KMS-11 (cell line): ENCODE measurements at regions not wholly inside any gene's neighbourhood (a gene's known extent, or its start where the extent isn't known, plus 50 kb on each side); places are given as distances from the start of the nearest gene placed in this dataset.

Experiments used
- H2AFZ ChIP-seq: fragments of 200-600 bp; sonication (generic); 2 replicates; pipeline ENCODE4 v1.6.1; 2016; ENCODE audit warnings: antibody characterized with exemption, mixed run types, low read depth
- H3K27ac ChIP-seq: fragments of 200-600 bp; sonication (generic); 2 replicates; pipeline ENCODE4 v1.6.1; 2016; ENCODE audit warnings: mild to moderate bottlenecking, mixed run types
- H3K27me3 ChIP-seq: fragments of 200-600 bp; sonication (generic); 2 replicates; pipeline ENCODE4 v1.6.1; 2017; ENCODE audit warnings: mild to moderate bottlenecking, low read depth, mixed run types, moderate library complexity; ENCODE audit not compliant: insufficient read depth
- H3K36me3 ChIP-seq: fragments of 200-600 bp; sonication (generic); 2 replicates; pipeline ENCODE4 v1.6.1; 2017; ENCODE audit warnings: mild to moderate bottlenecking, mixed run types; ENCODE audit not compliant: insufficient read depth
- H3K4me1 ChIP-seq: fragments of 200-600 bp; sonication (generic); 2 replicates; pipeline ENCODE4 v1.6.1; 2016; ENCODE audit warnings: mild to moderate bottlenecking, low read depth, mixed run types; ENCODE audit not compliant: poor library complexity, severe bottlenecking
- H3K4me2 ChIP-seq: fragments of 200-600 bp; sonication (generic); 2 replicates; pipeline ENCODE4 v1.7.0; 2016; ENCODE audit warnings: mild to moderate bottlenecking, mixed run types
- H3K4me3 ChIP-seq: fragments of 200-600 bp; sonication (generic); IDR thresholded peaks from 2 replicates; pipeline ENCODE4 v1.6.1; 2017; ENCODE audit warnings: low read depth, low read length, mixed read lengths; ENCODE audit not compliant: insufficient read depth
- H3K79me2 ChIP-seq: fragments of 200-600 bp; sonication (generic); 2 replicates; pipeline ENCODE4 v1.6.1; 2016; ENCODE audit warnings: low read depth, mixed run types; ENCODE audit not compliant: insufficient read depth
- H3K9ac ChIP-seq: fragments of 200-600 bp; sonication (generic); 2 replicates; pipeline ENCODE4 v1.6.1; 2016; ENCODE audit warnings: mild to moderate bottlenecking, mixed run types
- H4K20me1 ChIP-seq: fragments of 200-600 bp; sonication (generic); 2 replicates; pipeline ENCODE4 v1.6.1; 2016; ENCODE audit warnings: mild to moderate bottlenecking, mixed run types; ENCODE audit not compliant: insufficient read depth
- CTCF ChIP-seq: fragments of 200-600 bp; sonication (generic); conservative IDR thresholded peaks from 2 replicates; pipeline ENCODE4 v1.6.1; 2017; ENCODE audit warnings: low read depth, mild to moderate bottlenecking, antibody characterized with exemption, low read length, moderate library complexity, mixed read lengths

- Histone ChIP-seq H3K4me3 (no peak overlapping the region), H3K36me3 (no peaks in the 10 kb centered on the region), H4K20me1 (no peaks in the 10 kb centered on the region), H3K4me2 (no peak overlapping the region), H2AFZ (no peak overlapping the region), H3K4me1 (no peaks in the 10 kb centered on the region), H3K27ac (no peak overlapping the region), H3K9ac (no peak overlapping the region), H3K79me2 (no peaks in the 10 kb centered on the region), H3K27me3 (no peaks in the 10 kb centered on the region)
- TF ChIP-seq CTCF: no peak
These were observed 164.0 kb upstream of the CFAP20DC start for GRCh38 chr3:59213860-59214259.

GRCh38 chr3:59212128-59212779 lies 162.4 kb upstream of the CFAP20DC start:
- no peaks in the 10 kb centered on the region for H4K20me1 ChIP-seq
- no peaks in the 10 kb centered on the region for H3K4me1 ChIP-seq
- H3K4me3 ChIP-seq: no peak overlapping the region
- H3K9ac ChIP-seq: no peak overlapping the region
- peak; percentile 62 for TF ChIP-seq CTCF
- H3K79me2 ChIP-seq: no peaks in the 10 kb centered on the region
- no peaks in the 10 kb centered on the region for H3K36me3 ChIP-seq
- H3K27ac ChIP-seq: no peak overlapping the region
- H3K4me2 ChIP-seq: no peak overlapping the region
- no peak overlapping the region for H2AFZ ChIP-seq
- no peaks in the 10 kb centered on the region for H3K27me3 ChIP-seq

- no peak overlapping the region for H3K4me2 ChIP-seq
- H3K27me3 ChIP-seq: no peaks in the 10 kb centered on the region
- no peaks in the 10 kb centered on the region for H4K20me1 ChIP-seq
- no peak overlapping the region for H3K9ac ChIP-seq
- H3K4me1 ChIP-seq: no peaks in the 10 kb centered on the region
- no peaks in the 10 kb centered on the region for H3K79me2 ChIP-seq
- TF ChIP-seq CTCF: no peak
- H3K4me3 ChIP-seq: no peak overlapping the region
- H2AFZ ChIP-seq: no peak overlapping the region
- H3K36me3 ChIP-seq: no peaks in the 10 kb centered on the region
- H3K27ac ChIP-seq: no peak overlapping the region
These were observed 160.4 kb upstream of the CFAP20DC start for GRCh38 chr3:59210260-59210659.

- Histone ChIP-seq H3K4me2 (no peak overlapping the region), H3K27ac (no peak overlapping the region), H3K9ac (no peak overlapping the region), H4K20me1 (no peaks in the 10 kb centered on the region), H3K27me3 (no peaks in the 10 kb centered on the region), H2AFZ (no peak overlapping the region), H3K4me3 (no peak overlapping the region), H3K36me3 (no peaks in the 10 kb centered on the region), H3K4me1 (no peaks in the 10 kb centered on the region), H3K79me2 (no peaks in the 10 kb centered on the region)
- no peak for TF ChIP-seq CTCF
These were observed 142.6 kb upstream of the CFAP20DC start for GRCh38 chr3:59192473-59192872.
